ENCODE measurements at regions not wholly inside any gene's neighbourhood (a gene's known extent, or its start where the extent isn't known, plus 50 kb on each side); places are given as distances from the start of the nearest gene placed in this dataset.

- no peak overlapping the region for H3K4me3 Mint-ChIP-seq
- no peak overlapping the region for H3K27ac Mint-ChIP-seq (ENCODE audit: unreplicated experiment)
- peaks cover 4% of the 10 kb centered on the region for H3K4me1 Mint-ChIP-seq
- H3K9me3 Mint-ChIP-seq, result no peaks in the 10 kb centered on the region
- no peaks in the 10 kb centered on the region for H3K36me3 Mint-ChIP-seq (ENCODE audit: low read depth)
- TF ChIP-seq, protein P1, sequence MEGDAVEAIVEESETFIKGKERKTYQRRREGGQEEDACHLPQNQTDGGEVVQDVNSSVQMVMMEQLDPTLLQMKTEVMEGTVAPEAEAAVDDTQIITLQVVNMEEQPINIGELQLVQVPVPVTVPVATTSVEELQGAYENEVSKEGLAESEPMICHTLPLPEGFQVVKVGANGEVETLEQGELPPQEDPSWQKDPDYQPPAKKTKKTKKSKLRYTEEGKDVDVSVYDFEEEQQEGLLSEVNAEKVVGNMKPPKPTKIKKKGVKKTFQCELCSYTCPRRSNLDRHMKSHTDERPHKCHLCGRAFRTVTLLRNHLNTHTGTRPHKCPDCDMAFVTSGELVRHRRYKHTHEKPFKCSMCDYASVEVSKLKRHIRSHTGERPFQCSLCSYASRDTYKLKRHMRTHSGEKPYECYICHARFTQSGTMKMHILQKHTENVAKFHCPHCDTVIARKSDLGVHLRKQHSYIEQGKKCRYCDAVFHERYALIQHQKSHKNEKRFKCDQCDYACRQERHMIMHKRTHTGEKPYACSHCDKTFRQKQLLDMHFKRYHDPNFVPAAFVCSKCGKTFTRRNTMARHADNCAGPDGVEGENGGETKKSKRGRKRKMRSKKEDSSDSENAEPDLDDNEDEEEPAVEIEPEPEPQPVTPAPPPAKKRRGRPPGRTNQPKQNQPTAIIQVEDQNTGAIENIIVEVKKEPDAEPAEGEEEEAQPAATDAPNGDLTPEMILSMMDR (conservative IDR thresholded peaks at IDR 0.05), result no peak
- no peak for DNase-seq (ENCODE audit: low read depth, low spot score)
- no peaks in the 10 kb centered on the region for H3K27me3 Mint-ChIP-seq (ENCODE audit: low read depth)
These were observed 107.6 kb downstream of the ZNF664 start for GRCh38 chr12:124080649-124081048.

- H3K9me3 Mint-ChIP-seq, result no peaks in the 10 kb centered on the region
- DNase-seq (ENCODE audit: low read depth, low spot score), result no peak
- peaks cover 10% of the 10 kb centered on the region for H3K4me1 Mint-ChIP-seq
- no peak overlapping the region for H3K4me3 Mint-ChIP-seq
- H3K36me3 Mint-ChIP-seq (ENCODE audit: low read depth), result no peaks in the 10 kb centered on the region
- no peak overlapping the region for H3K27ac Mint-ChIP-seq (ENCODE audit: unreplicated experiment)
- TF ChIP-seq, protein P1 (conservative IDR thresholded peaks at IDR 0.05), result no peak
- H3K27me3 Mint-ChIP-seq (ENCODE audit: low read depth), result no peaks in the 10 kb centered on the region
These were observed 109.0 kb downstream of the ZNF664 start for GRCh38 chr12:124082012-124082411.

GRCh38 chr12:124082687-124083086 lies 109.7 kb downstream of the ZNF664 start:
- Mint-ChIP-seq H3K4me3 (no peak overlapping the region), H3K27me3 (ENCODE audit: low read depth) (no peaks in the 10 kb centered on the region), H3K4me1 (peaks cover 9% of the 10 kb centered on the region), H3K27ac (ENCODE audit: unreplicated experiment) (no peak overlapping the region), H3K36me3 (ENCODE audit: low read depth) (no peaks in the 10 kb centered on the region), H3K9me3 (no peaks in the 10 kb centered on the region)
- DNase-seq (ENCODE audit: low read depth, low spot score), result no peak
- TF ChIP-seq, protein P1 (conservative IDR thresholded peaks at IDR 0.05), result no peak

DNA sequence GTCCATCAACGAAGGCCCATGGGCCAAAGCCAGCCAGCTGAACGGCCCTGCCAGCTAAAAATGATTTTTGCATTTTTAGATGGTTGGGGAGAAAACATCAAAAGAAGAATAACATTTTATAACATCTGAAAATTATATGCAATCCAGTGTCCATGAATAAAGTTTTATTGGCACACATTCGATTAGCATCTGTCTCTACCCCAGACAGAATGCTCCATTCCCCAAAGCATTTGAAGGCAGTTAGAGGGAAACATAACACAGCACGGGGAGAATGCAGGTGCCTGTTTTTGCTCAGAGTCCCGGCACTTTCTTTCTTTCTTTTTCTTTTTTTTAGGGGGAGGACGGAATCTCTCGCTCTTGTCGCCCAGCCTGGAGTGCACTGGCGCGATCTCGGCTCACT lies 110.7 kb downstream of the ZNF664 start:
- Mint-ChIP-seq H3K4me1 (peaks cover 6% of the 10 kb centered on the region), H3K4me3 (no peak overlapping the region), H3K9me3 (no peaks in the 10 kb centered on the region), H3K27me3 (ENCODE audit: low read depth) (no peaks in the 10 kb centered on the region), H3K27ac (ENCODE audit: unreplicated experiment) (no peak overlapping the region), H3K36me3 (ENCODE audit: low read depth) (no peaks in the 10 kb centered on the region)
- TF ChIP-seq, protein P1 (conservative IDR thresholded peaks at IDR 0.05), result no peak
- no peak for DNase-seq (ENCODE audit: low read depth, low spot score)

DNA sequence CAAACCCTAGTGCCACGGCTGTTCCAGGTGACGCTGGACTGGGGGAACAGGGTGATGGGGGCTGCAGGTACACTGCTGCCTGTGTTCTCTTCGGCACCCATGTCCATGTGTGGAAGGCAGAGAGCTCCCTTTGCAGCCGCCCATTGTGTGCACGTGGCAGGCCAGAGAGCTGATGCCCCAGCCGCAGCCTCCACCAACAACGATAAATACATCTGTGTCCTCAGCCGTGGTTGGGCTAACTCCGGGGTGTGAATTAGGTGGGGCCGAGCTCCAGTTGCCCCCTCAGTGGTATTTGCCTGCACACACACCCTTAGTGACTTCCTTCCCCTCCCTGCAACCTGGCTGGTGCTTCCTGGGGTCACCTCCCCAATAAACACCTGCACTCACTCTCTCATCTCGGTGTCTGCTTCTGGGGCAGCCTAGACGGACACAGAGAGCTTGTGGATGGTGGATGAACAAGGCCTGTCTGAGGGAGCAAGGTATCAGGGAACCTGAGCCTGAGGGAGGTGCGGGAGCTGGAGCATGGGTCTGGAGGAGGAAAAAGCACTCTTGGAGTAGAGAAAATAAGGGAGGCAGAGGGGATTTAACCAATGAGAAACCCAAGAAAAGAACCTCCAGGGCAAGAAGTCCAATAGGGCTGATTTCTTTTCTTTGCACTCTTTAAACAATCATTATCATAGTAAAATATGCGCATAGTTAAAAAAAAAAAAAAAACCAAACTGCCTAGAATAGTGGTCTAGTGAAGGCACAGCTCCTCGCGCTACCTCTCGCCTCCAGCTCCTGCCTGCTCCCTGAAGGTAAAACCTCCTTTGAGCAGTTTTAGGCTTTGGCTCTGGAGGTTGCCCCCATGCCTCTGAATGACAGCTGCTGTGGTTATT lies 112.6 kb downstream of the ZNF664 start:
- no peak for DNase-seq (ENCODE audit: low read depth, low spot score)
- H3K4me3 Mint-ChIP-seq, result no peak overlapping the region
- TF ChIP-seq, protein P1 (conservative IDR thresholded peaks at IDR 0.05), result no peak
- H3K27ac Mint-ChIP-seq (ENCODE audit: unreplicated experiment), result no peak overlapping the region
- H3K27me3 Mint-ChIP-seq (ENCODE audit: low read depth), result no peaks in the 10 kb centered on the region
- H3K4me1 Mint-ChIP-seq, result peaks cover 6% of the 10 kb centered on the region
- no peaks in the 10 kb centered on the region for H3K36me3 Mint-ChIP-seq (ENCODE audit: low read depth)
- no peaks in the 10 kb centered on the region for H3K9me3 Mint-ChIP-seq

All from neural crest cell (in vitro differentiated cells).